ENCODE measurements at regions not wholly inside any gene's neighbourhood (a gene's known extent, or its start where the extent isn't known, plus 50 kb on each side); places are given as distances from the start of the nearest gene placed in this dataset.

DNA sequence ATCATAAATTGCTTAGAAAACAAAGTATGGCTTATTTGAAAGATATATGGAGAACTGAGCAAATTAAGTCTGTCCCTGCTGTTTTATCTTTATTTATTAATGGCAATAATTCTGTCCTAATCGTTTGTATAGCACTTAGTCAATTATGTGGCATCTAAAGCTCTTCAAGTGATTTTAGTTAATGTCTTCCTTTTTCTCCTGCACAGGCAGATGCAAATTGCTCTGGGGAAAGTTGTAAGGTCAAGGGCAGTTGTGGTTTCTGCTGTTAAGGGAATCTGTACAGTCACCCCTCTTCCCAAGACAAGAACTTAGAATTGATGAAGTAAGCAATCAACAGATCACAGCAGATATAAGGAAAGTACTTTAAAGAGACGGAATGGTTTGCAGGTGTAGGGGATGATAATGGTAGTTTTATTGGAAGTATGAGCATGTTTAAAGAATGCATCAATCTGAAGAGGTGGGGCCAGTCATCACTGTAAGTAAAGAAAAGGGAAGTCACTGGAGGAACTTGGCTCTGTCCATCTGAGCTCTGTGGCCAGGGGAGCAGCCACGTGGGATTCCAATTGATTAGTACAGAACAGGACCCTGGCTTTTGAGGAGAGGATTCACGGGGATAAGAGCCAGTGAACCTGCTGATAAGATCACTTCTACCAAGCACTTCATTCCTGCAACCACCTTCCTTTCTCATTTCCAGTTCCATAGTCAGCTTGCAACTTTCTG, 116.0 kb upstream of the KCNJ6 start:
- TF ChIP-seq, protein P1, sequence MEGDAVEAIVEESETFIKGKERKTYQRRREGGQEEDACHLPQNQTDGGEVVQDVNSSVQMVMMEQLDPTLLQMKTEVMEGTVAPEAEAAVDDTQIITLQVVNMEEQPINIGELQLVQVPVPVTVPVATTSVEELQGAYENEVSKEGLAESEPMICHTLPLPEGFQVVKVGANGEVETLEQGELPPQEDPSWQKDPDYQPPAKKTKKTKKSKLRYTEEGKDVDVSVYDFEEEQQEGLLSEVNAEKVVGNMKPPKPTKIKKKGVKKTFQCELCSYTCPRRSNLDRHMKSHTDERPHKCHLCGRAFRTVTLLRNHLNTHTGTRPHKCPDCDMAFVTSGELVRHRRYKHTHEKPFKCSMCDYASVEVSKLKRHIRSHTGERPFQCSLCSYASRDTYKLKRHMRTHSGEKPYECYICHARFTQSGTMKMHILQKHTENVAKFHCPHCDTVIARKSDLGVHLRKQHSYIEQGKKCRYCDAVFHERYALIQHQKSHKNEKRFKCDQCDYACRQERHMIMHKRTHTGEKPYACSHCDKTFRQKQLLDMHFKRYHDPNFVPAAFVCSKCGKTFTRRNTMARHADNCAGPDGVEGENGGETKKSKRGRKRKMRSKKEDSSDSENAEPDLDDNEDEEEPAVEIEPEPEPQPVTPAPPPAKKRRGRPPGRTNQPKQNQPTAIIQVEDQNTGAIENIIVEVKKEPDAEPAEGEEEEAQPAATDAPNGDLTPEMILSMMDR (IDR thresholded peaks at IDR 0.05; ENCODE audit: low read depth, low read length, missing input control) = no peak
- TF ChIP-seq JUND (IDR thresholded peaks at IDR 0.05) = no peak
- TF ChIP-seq, protein P2, sequence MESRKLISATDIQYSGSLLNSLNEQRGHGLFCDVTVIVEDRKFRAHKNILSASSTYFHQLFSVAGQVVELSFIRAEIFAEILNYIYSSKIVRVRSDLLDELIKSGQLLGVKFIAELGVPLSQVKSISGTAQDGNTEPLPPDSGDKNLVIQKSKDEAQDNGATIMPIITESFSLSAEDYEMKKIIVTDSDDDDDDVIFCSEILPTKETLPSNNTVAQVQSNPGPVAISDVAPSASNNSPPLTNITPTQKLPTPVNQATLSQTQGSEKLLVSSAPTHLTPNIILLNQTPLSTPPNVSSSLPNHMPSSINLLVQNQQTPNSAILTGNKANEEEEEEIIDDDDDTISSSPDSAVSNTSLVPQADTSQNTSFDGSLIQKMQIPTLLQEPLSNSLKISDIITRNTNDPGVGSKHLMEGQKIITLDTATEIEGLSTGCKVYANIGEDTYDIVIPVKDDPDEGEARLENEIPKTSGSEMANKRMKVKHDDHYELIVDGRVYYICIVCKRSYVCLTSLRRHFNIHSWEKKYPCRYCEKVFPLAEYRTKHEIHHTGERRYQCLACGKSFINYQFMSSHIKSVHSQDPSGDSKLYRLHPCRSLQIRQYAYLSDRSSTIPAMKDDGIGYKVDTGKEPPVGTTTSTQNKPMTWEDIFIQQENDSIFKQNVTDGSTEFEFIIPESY (IDR thresholded peaks at IDR 0.05) = no peak
- no peak for TF ChIP-seq RAD21 (IDR thresholded peaks at IDR 0.05)
- TF ChIP-seq, protein P3, sequence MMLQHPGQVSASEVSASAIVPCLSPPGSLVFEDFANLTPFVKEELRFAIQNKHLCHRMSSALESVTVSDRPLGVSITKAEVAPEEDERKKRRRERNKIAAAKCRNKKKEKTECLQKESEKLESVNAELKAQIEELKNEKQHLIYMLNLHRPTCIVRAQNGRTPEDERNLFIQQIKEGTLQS (IDR thresholded peaks at IDR 0.05) = no peak
- TF ChIP-seq, protein P4, sequence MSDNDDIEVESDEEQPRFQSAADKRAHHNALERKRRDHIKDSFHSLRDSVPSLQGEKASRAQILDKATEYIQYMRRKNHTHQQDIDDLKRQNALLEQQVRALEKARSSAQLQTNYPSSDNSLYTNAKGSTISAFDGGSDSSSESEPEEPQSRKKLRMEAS (IDR thresholded peaks at IDR 0.05) = no peak
- TF ChIP-seq TAF1 (conservative IDR thresholded peaks at IDR 0.05) = no peak
- no peak for TF ChIP-seq YY1 (IDR thresholded peaks at IDR 0.05)
- no peak for TF ChIP-seq SP1 (IDR thresholded peaks at IDR 0.05)
- TF ChIP-seq, protein P5, sequence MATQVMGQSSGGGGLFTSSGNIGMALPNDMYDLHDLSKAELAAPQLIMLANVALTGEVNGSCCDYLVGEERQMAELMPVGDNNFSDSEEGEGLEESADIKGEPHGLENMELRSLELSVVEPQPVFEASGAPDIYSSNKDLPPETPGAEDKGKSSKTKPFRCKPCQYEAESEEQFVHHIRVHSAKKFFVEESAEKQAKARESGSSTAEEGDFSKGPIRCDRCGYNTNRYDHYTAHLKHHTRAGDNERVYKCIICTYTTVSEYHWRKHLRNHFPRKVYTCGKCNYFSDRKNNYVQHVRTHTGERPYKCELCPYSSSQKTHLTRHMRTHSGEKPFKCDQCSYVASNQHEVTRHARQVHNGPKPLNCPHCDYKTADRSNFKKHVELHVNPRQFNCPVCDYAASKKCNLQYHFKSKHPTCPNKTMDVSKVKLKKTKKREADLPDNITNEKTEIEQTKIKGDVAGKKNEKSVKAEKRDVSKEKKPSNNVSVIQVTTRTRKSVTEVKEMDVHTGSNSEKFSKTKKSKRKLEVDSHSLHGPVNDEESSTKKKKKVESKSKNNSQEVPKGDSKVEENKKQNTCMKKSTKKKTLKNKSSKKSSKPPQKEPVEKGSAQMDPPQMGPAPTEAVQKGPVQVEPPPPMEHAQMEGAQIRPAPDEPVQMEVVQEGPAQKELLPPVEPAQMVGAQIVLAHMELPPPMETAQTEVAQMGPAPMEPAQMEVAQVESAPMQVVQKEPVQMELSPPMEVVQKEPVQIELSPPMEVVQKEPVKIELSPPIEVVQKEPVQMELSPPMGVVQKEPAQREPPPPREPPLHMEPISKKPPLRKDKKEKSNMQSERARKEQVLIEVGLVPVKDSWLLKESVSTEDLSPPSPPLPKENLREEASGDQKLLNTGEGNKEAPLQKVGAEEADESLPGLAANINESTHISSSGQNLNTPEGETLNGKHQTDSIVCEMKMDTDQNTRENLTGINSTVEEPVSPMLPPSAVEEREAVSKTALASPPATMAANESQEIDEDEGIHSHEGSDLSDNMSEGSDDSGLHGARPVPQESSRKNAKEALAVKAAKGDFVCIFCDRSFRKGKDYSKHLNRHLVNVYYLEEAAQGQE (IDR thresholded peaks at IDR 0.05) = no peak
- TF ChIP-seq GABPA (IDR thresholded peaks at IDR 0.05 in 1 of 2, conservative IDR thresholded peaks at IDR 0.05 in 1 of 2) = no peak
- TF ChIP-seq EGR1 (IDR thresholded peaks at IDR 0.05; ENCODE audit: low read depth in 2 of 2) = no peak
